ENCODE measurements at regions not wholly inside any gene's neighbourhood (a gene's known extent, or its start where the extent isn't known, plus 50 kb on each side); places are given as distances from the start of the nearest gene placed in this dataset.

DNA sequence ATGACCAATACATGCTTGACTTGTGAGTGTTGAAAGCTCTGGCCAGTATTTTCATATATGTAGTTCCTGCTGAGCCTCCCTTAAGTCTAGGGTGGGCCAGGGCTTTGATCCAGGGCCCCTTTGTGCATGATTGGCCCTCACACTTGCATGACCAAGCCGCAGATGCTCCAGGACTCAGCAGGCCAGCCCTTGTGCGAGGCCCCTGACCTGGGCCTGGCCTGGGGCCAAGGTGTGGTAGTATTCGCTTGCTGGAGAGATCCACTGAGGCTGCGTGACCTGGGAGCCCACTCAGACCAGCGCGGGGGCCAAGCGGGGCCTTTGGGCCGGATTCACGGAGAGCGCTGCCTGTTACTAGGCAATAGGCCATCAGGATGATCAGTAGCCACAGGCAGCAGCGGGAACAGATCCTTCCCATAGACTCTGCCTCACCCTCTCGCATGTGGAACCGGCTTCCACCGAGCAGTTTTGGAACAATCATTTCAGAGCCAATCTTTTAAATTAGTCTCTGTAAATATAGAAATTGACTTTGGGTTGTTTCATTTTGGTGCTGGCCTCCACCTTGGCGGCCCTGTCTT lies 79.0 kb upstream of the PTCH1 start:
- POLR2A ChIA-PET: no interaction called here
- Mint-ChIP-seq H3K27me3 (no peaks in the 10 kb centered on the region), H3K4me3 (no peak overlapping the region), H3K4me1 (ENCODE audit: low read depth) (no peaks in the 10 kb centered on the region), H3K36me3 (ENCODE audit: low read depth) (no peaks in the 10 kb centered on the region), H3K27ac (no peak overlapping the region), H3K9me3 (no peaks in the 10 kb centered on the region)
- H3K9me3 ChIP-seq (ENCODE audit: control insufficient read depth in 1 of 2, insufficient read depth in 1 of 2, low read length in 2 of 2): peaks cover 0 to 6% of the 10 kb centered on the region in 2 experiments
- intact Hi-C loops (cut with DNase I, micrococcal nuclease): no loop called here
- no peak for ATAC-seq (ENCODE audit: poor library complexity)
- H3K4me3 ChIP-seq (ENCODE audit: low read length): no peak overlapping the region
- no peak for DNase-seq
- no peak overlapping the region for H3K27ac ChIP-seq (ENCODE audit: low read depth in 1 of 2, low read length in 2 of 2)
- no peaks in the 10 kb centered on the region for H3K36me3 ChIP-seq (ENCODE audit: insufficient read depth, low read length)
- CTCF ChIA-PET: no interaction called here
- no peaks in the 10 kb centered on the region for H3K4me1 ChIP-seq (ENCODE audit: insufficient read depth, low read length)
- TF ChIP-seq CTCF (IDR thresholded peaks at IDR 0.05): no peak
- H3K27me3 ChIP-seq (ENCODE audit: control insufficient read depth in 1 of 2, insufficient read depth in 2 of 2, low read length in 2 of 2): no peaks in the 10 kb centered on the region

- intact Hi-C loops (cut with DNase I, micrococcal nuclease): no loop called here
- no peak for ATAC-seq (ENCODE audit: poor library complexity)
These were observed 76.2 kb upstream of the PTCH1 start for GRCh38 chr9:95592931-95593330.

GRCh38 chr9:95588724-95589588 lies 72.2 kb upstream of the PTCH1 start:
- no peaks in the 10 kb centered on the region for H3K9me3 ChIP-seq (ENCODE audit: control insufficient read depth in 1 of 2, insufficient read depth in 1 of 2, low read length in 2 of 2)
- Mint-ChIP-seq H3K36me3 (ENCODE audit: low read depth) (no peaks in the 10 kb centered on the region), H3K27ac (no peak overlapping the region), H3K9me3 (no peaks in the 10 kb centered on the region), H3K27me3 (peaks cover 5% of the 10 kb centered on the region), H3K4me3 (no peak overlapping the region), H3K4me1 (ENCODE audit: low read depth) (no peaks in the 10 kb centered on the region)
- no peaks in the 10 kb centered on the region for H3K4me1 ChIP-seq (ENCODE audit: insufficient read depth, low read length)
- no peak overlapping the region for H3K27ac ChIP-seq (ENCODE audit: low read depth in 1 of 2, low read length in 2 of 2)
- H3K36me3 ChIP-seq (ENCODE audit: insufficient read depth, low read length): no peaks in the 10 kb centered on the region
- POLR2A ChIA-PET: interaction anchor here (0.8 kb wide), 1 partner anchor 126 kb away, joined by 4 read pairs; no protein-coding TSS in a partner anchor
- ATAC-seq (ENCODE audit: poor library complexity) (no peak), DNase-seq (no peak)
- intact Hi-C loops (cut with DNase I, micrococcal nuclease): no loop called here
- no peak overlapping the region for H3K4me3 ChIP-seq (ENCODE audit: low read length)
- CTCF ChIA-PET: no interaction called here
- no peak for TF ChIP-seq CTCF (IDR thresholded peaks at IDR 0.05)
- no peaks in the 10 kb centered on the region for H3K27me3 ChIP-seq (ENCODE audit: control insufficient read depth in 1 of 2, insufficient read depth in 2 of 2, low read length in 2 of 2)

More at GRCh38 chr9:95592931-95593330, 76.2 kb upstream of the PTCH1 start:
- ChIA-PET POLR2A (no interaction called here), CTCF (no interaction called here)
- H3K36me3 Mint-ChIP-seq (ENCODE audit: low read depth): no peaks in the 10 kb centered on the region
- TF ChIP-seq CTCF (IDR thresholded peaks at IDR 0.05): no peak
- no peaks in the 10 kb centered on the region for H3K9me3 Mint-ChIP-seq
- no peaks in the 10 kb centered on the region for H3K4me1 Mint-ChIP-seq (ENCODE audit: low read depth)
- H3K4me1 ChIP-seq (ENCODE audit: insufficient read depth, low read length): no peaks in the 10 kb centered on the region
- no peak for DNase-seq
- no peak overlapping the region for H3K27ac ChIP-seq (ENCODE audit: low read depth in 1 of 2, low read length in 2 of 2)
- no peaks in the 10 kb centered on the region for H3K9me3 ChIP-seq (ENCODE audit: control insufficient read depth in 1 of 2, insufficient read depth in 1 of 2, low read length in 2 of 2)
- H3K36me3 ChIP-seq (ENCODE audit: insufficient read depth, low read length): no peaks in the 10 kb centered on the region
- H3K27me3 Mint-ChIP-seq: peaks cover 5% of the 10 kb centered on the region
- no peak overlapping the region for H3K4me3 ChIP-seq (ENCODE audit: low read length)
- no peak overlapping the region for H3K4me3 Mint-ChIP-seq
- no peaks in the 10 kb centered on the region for H3K27me3 ChIP-seq (ENCODE audit: control insufficient read depth in 1 of 2, insufficient read depth in 2 of 2, low read length in 2 of 2)
- H3K27ac Mint-ChIP-seq: no peak overlapping the region
